ENCODE measurements at regions not wholly inside any gene's neighbourhood (a gene's known extent, or its start where the extent isn't known, plus 50 kb on each side); places are given as distances from the start of the nearest gene placed in this dataset.

GRCh38 chr11:128238521-128239265 is 348.7 kb downstream of the ETS1 start:
- no peak for TF ChIP-seq CTCF (IDR thresholded peaks at IDR 0.05; ENCODE audit: insufficient read depth, low read depth, low read length)
- no peak for DNase-seq (ENCODE audit: low read depth)
- H3K4me3 ChIP-seq (ENCODE audit: low read depth, low read length) = no peak overlapping the region

GRCh38 chr11:128236506-128237498 is 350.6 kb downstream of the ETS1 start:
- H3K4me3 ChIP-seq (ENCODE audit: low read depth, low read length) = no peak overlapping the region
- no peak for DNase-seq (ENCODE audit: low read depth)
- TF ChIP-seq CTCF (IDR thresholded peaks at IDR 0.05; ENCODE audit: insufficient read depth, low read depth, low read length) = no peak

GRCh38 chr11:128235958-128236357 is 351.4 kb downstream of the ETS1 start:
- no peak for DNase-seq (ENCODE audit: low read depth)

GRCh38 chr11:128235426-128235825 is 351.9 kb downstream of the ETS1 start:
- no peak for TF ChIP-seq CTCF (IDR thresholded peaks at IDR 0.05; ENCODE audit: insufficient read depth, low read depth, low read length)
- peak; percentile 27 for DNase-seq (ENCODE audit: low read depth)
- no peak overlapping the region for H3K4me3 ChIP-seq (ENCODE audit: low read depth, low read length)

More at GRCh38 chr11:128235958-128236357, 351.4 kb downstream of the ETS1 start:
- no peak for TF ChIP-seq CTCF (IDR thresholded peaks at IDR 0.05; ENCODE audit: insufficient read depth, low read depth, low read length)
- H3K4me3 ChIP-seq (ENCODE audit: low read depth, low read length) = no peak overlapping the region

- DNase-seq (ENCODE audit: low read depth) = no peak
- TF ChIP-seq CTCF (IDR thresholded peaks at IDR 0.05; ENCODE audit: insufficient read depth, low read depth, low read length) = no peak
- no peak overlapping the region for H3K4me3 ChIP-seq (ENCODE audit: low read depth, low read length)
Measured at GRCh38 chr11:128234143-128234542, 353.2 kb downstream of the ETS1 start.

GRCh38 chr11:128232588-128232987 is 354.8 kb downstream of the ETS1 start:
- DNase-seq (ENCODE audit: low read depth) = no peak
- TF ChIP-seq CTCF (IDR thresholded peaks at IDR 0.05; ENCODE audit: insufficient read depth, low read depth, low read length) = no peak
- H3K4me3 ChIP-seq (ENCODE audit: low read depth, low read length) = no peak overlapping the region

Data from fibroblast of villous mesenchyme (primary cell).